HG02938 (cell line): ENCODE measurements at regions not wholly inside any gene's neighbourhood (a gene's known extent, or its start where the extent isn't known, plus 50 kb on each side); places are given as distances from the start of the nearest gene placed in this dataset.
"Not testable (repeated sequence)": the region's sequence is repeated elsewhere in the genome, so short reads cannot be mapped to it uniquely, and the experiment has no call there.

Experiments used
- ATAC-seq: cut with Tn5 transposase; IDR thresholded peaks from one replicate; pipeline ENCODE4 v1.9.1; 2021; ENCODE audit warnings: mild to moderate bottlenecking, moderate library complexity; ENCODE audit not compliant: unreplicated experiment

DNA sequence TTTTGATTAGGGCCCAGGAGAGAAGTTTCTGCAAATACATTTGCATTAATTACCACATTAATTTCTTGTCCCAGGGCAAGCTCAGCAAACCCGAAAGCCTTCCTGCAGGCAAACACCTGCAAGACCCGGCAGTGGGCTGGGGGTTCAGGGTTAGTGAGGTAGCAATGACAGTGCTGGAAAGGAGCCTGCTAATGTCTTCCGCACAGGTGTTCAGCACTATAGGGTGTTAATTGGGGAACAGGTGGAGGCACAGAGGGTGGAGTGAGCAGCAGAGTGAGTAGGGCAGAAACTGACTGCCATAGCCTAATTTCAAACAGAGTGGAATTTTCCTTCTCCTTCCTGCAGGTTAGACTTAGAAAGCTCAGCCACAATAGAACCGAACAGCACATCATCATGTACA, 50.9 kb upstream of the UBASH3B start:
- no peak for ATAC-seq

DNA sequence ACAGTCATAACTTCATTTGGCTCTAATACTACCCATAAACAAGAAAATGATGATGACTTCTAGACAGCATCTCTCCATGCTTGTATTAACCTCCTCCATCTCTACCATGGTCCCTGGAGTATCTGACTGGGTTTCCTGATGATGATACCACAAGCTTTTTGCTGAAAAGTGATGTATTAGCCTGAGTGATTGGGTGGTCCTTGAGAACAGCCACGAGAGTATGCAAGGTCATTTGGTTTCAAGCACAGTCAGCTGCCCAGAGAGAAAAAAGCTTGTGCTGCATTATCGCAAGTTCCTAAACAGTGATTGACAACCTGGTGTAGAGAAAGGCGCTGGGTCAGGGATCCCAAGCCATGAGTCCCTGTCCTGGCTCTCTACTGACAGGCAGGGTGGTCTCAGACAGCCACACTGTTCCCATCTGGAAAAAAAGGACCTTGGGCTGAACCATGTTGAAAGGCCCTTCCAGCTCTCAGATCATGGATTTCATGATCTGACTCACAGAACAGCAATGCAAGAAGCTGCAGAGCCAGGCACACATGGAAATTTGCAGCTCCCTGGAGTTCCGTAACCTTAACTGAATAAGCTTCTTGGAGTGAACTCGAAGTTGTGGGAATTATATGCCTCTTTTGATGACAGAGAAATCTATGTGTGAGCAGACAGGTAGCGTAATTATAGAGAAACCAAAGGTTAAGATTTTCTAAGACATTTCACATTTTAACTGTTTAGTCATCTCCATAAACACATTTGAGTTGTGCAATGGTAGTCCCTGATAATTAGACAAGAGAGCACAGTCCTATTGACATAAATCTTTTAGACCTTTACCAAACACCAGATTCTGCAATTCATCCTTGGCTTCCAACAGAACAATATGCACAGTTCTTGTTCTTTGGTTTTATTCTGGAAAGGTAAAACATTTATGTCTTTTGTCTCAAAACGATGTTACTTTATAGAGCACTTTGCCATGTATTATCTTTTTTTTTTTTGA, 54.1 kb upstream of the UBASH3B start:
- ATAC-seq = no peak

DNA sequence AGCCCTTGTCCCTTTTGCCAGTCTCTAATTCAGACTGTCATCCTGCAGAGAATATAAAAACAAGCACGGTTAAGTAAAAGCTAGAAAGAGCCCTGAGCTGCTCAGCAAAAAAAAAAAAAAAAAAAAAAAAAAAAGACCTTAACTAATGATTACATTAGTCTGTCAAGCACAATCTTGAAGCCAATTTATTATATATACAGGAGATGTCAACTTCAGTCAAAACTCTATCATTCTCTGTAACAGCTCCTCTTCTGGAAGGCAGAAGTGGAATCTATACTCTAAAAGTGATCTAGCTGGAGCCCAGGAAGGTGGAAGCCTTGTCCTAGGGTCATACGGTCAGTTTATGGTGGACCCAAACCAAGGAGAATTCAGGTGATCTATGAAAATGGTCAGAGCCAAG, 55.2 kb upstream of the UBASH3B start:
- ATAC-seq = no peak

DNA sequence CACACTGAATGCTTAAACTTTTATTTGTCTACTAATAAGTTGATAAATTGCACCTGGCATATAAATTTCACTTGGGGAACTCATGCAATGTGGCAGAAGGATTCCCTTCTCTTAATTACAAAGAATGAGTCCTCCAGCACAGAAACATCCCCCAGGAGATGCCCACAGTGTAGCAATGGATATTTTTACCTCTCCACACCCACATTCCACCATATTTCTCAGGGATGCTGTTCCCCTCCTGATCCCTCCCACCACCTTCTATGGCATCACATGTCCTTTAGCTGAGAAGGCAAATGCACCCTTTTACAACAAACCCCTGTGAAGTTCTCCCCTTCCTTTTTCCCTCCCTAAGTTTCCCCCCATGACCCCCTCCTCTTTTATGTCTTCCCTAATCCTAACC, 56.1 kb upstream of the UBASH3B start:
- ATAC-seq = no peak

DNA sequence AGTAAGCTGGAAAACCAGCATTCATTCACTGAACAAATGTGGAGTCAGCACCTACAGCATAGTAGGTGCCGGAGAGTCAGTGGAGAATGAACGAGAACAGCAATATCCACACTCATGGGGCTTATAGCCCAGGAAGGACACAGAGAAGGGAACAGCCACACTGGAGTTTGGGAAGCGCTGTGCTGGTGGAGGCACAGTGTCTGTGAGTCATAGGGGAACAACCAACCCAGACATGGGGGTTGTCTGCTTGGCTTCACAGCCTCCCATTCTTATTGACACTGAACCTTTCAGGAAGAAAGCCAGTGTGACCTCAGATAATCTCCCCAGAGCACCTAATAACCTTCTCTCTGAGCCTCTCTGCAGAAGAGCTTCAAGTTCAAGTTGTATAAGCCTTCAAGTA, 56.6 kb upstream of the UBASH3B start:
- no peak for ATAC-seq

DNA sequence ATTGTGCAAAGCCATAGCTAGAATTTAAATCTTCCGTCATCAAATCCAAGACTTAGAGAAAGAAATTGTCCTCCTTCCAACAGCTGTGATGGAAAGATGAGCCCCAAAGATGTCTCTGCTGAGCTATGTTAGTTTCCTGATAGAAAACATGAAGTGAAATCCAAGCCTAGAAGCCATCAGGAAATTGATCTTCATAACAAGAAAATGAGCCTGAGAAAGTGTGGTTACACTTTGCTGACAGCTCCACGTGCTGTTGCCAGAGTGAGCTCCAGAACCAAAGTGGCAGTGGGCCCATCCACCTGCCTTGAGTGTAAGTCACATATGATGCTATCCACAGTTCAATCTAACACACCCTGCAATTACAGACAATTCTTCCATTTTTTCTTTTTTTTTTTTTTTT, 58.0 kb upstream of the UBASH3B start:
- ATAC-seq = no peak

DNA sequence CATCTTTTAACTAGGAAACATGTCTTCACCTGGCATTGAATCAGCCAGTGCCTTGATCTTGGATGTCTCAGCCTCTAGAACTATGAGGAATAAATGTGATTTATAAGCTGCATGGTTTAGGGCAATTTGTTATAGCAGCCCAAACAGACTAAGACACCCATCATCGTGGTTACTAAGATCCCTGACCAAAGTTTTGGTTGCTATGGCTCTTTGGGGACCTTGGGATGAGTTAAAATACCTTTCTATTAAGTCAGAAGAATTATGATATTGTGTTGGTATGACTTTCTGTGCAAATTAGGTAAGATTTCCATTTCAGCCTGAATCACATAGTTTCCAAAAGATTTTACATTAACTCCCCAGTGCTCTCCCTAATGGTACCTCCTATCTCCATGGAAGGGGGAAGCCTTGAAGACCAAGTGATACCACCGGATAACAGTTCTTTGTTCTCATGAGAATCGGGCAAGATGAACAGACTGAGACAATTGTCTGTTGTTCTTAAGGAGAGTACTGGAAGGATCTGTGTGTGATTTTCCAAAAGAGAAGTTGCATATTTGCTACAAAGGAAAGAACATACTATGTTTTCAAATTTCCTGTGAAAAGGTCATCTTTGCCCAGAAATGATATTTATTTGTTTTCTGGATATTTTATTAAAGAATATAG, 60.4 kb upstream of the UBASH3B start:
- no peak for ATAC-seq

DNA sequence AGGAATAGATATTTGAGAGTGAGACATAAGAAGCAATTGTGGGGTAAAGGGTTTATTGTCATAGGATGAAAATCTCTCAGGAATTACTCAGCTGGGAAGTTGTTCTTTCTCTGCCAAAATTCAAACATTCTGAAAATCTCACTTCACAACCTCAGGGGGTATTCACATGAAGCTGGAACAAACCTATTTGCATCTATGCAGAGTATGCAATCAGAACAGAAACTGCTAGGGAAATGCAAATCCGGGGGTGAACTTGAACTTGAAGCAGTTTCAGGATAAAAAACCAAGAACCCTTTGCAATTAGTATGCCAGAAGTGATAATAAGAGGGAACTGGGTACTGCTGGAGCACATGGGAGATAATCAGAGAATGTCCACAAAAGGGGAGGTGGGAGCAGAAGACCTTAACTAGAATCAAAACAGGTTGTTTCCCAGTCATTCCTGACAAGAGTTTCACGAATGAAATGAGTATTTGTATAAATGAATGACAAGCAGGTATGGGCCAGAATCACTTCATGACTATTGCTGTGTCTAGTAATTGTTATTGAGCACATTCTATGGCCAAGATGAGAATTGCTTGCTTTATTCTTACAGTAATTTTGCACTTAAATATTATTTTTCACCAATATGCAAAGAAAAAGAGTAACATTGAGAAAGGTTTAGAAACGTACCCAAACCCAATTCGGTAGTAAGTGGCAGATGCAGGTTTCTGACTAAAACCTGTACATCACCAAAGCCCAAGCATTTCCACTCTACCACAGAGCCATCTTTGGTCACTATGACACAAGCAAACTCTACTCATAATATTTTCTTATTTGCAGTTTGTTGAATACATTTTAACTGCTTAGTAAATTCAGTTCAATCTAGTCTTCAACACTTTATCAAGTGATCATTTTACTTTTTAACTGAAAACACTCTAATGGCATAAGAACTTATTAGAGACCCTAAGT, 61.8 kb upstream of the UBASH3B start:
- ATAC-seq = no peak

DNA sequence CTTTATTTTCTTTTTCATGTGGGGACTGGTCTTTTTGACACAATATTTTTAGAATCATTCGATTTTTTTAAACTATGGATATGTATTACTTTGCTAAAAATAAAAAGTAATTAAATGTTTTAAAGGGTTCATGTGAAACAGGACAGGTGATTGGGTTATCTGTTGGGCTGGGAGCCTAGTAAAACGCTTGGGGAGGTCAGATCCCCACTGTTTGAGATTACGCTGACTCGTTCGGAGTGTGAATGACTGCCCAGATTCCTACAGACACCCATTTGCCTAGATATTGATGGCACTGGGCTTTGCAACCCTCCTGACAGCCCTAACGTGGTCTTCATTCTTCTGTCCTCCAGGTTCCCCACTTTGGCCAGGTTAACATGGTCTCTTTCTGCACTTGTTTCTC, 62.9 kb upstream of the UBASH3B start:
- ATAC-seq = no peak

DNA sequence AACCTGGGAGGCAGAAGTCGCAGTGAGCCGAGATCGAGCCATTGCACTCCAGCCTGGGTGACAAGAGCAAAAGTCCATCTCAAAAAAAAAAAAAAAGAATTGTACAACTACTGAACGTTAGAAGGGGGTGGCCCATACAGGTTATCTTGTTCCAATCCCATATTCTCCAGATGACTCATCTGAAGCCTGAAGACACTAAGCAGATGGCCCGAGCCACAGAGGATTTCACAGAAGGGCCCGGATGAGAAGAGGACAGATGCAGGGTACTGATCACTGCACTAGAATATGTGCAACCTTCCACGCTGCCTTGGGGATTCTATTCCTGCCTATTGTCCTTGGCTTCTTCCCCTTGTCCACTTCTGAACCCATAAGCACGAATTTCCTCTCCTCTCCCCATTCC, 70.9 kb upstream of the UBASH3B start:
- ATAC-seq = no peak

DNA sequence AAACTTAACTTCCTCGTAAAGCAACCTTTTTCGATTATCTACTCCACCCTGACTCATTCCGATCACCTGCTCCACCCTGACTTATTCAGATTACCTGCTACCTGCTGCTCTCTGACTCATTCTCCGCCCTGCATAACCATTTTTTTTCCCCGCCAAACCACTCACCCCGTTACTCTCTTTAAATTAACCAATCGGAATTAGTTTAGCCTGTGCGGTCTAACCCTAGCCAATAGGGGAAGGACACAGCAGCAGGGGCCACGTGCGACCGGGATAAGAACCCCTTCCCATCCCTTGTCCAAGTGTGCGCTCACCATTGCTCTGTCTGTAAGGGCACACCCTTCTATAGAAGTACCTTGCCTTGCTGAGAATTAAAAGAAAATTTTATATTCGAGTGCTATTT, 75.5 kb upstream of the UBASH3B start:
- ATAC-seq = not testable (repeated sequence)

DNA sequence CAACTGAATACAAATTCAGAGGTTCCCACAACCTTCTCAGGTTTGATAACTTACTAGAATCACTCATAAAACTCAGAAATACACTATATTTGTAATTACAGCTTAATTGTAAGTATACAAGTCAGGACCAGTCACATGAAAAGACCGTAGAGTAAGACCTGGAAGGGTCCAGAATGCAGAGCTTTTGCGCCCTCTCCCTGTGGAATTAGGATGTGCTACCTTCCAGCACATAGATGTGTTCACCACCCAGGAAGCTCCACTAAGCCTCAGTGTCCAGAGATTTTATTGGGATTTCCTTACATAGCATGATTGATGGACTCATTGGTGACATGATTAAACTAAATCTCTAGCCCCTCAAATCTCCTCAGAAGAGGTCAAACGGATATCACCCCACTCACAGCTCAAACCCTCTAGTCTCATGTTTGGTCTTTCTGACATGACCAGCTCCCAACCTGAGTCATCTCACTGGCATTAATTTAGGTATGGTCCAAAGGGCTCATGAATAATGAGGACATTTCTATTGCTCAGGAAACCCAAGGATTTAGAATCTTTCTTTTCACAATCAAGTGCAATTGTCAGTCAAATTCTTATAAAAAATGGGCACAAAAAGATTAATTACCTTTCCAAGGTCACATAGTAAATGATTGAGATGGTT, 77.2 kb upstream of the UBASH3B start:
- ATAC-seq = no peak

DNA sequence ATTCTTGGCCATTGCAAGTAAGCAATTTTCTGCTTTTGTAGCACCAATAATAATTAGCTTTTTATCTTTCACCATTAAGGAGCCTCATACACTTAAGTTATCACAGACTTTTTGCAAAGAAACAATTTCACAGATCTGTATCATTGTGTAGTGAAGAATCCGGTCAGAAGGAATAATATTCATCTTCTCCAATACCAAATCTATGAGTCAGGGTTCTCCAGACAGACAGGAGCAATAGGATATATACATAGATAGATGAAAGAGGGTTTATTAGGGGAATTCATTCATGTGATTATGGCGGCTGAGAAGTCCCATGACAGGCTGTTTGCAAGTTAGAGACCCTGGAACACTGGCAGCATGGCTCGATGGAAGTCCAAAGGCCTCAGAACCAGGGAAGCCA, 82.9 kb upstream of the UBASH3B start:
- ATAC-seq = no peak

DNA sequence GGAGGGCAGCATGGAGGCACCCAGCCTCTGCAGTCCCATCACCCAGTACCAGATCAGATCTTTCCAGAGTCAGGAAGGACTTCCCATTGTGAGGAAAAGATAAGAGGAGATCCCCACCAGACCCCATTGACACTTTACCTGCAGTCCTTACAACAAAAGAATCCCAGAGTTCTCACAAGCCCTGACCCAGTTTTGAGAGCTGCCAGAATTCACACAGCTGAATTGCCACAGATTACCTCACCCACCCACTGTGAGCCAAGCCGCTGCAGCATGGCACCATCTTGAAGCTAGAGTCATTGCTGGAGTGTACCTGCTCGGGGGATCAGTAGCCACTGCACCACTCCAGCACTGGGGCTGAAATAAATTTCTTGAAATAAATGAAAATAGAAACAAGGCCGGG, 91.8 kb upstream of the UBASH3B start:
- ATAC-seq = no peak

DNA sequence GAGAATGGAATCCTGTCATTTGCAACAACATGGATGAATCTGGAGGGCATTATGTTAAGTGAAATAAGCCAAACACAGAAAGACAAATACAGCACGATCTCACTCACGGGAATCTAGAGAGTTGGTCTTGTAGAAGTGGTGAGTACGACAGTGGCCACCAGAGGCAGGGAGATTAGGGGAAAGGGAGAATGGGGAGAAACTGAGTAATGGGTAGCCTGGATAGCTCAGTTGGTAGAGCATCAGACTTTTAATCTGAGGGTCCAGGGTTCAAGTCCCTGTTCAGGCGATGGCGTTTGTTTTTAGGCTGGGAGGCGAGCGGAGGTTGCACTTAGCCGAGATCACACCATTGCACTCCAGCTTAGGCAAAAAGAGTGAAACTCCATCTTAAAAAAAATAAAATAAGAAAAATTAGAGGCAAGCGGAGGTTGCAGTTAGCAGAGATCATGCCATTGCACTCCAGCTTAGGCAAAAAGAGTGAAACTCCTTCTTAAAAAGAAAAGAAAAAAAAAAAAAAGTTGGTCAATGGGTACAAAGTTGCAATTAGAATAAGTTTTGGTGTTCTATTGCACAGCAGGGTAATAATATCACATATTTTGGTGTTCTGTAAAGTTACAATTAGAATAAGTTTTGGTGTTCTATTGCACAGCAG, 95.7 kb upstream of the UBASH3B start:
- no peak for ATAC-seq

DNA sequence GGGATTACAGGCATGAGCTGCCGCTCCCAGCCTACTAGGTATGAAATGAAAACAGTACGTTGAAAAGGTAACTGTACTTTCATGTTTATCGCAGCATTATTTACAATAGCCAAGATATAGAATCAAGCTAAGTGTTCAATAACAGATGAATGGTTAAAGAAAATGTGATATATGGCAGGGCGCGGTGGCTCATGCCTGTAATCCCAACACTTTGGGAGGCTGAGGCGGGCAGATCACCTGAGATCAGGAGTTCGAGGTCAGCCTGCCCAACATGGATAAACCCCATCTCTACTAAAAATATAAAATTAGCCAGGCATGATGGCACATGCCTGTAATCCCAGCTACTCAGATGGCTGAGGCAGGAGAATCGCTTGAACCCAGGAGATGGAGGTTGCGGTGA, 96.3 kb upstream of the UBASH3B start:
- ATAC-seq = not testable (repeated sequence)

DNA sequence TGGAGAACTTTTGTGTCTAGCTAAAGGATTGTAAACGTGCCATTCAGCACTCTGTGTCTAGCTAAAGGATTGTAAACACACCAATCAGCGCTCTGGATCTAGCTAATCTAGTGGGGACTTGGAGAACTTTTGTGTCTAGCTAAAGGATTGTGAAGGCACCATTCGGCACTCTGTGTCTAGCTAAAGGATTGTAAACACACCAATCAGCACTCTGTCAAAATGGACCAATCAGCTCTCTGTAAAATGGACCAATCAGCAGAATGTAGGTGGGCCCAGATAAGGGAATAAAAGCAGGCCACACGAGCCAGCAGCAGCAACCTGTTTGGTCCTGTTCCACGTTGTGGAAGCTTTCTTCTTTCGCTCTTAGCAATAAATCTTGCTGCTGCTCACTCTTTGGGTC, 98.4 kb upstream of the UBASH3B start:
- not testable (repeated sequence) for ATAC-seq

DNA sequence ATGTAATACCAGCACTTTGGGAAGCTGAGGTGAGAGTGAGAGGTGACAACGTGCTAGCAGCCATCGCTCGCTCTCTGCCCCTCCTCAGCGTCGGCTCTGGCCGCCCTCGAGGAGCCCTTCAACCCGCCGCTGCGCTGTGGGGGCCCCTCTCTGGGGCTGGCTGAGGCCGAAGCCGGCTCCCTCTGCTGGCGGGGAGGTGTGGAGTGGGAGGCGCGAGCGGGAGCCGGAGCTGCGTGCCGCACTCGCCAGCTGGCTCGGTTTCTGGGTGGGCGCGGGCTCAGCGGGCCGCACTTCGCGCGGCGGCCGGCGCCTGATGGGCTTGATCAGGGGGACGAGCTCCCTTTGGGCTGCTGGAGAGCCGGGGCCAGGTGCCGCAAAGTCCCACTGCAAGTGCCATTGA, 98.9 kb upstream of the UBASH3B start:
- ATAC-seq = no peak

DNA sequence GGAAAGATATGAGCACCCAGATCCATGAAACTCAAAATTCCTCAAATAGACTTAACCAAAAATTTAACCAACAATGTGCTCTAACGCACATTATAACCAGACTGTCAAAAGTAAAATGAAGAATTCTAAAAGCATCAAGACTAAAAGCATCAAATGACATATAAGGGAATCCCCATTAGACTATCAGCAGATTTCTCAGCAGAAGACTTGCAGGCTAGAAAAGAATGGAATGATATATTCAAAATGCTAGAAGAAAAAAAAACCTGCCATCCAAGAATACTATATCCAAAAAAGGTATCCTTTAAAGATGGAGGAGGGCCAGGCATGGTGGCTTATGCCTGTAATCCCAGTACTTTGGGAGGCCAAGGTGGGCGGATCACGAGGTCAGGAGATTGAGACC, 117.5 kb upstream of the UBASH3B start:
- ATAC-seq = no peak

DNA sequence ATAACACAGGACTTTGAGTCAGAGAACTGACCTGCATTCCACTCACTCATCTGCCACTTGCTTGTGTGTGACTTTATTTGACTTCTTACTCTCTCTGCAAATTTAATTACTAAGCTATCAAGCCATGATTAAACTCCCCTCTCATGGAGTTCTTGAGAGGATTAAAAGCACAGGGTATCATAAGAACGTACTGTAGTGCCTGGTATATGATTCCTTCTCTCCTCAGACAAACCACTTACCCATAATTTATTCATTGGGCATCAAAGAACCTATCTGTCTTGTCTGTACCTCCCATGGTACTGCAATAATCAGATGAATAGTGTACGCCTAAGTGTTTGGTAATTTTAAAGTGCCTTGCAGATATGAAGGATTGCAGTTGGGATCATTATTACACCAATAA, 130.6 kb upstream of the UBASH3B start:
- ATAC-seq = no peak
